C4-2B (cell line): ENCODE measurements at regions not wholly inside any gene's neighbourhood (a gene's known extent, or its start where the extent isn't known, plus 50 kb on each side); places are given as distances from the start of the nearest gene placed in this dataset.

Experiments
- ZFX ChIP-seq: fragments of 450-650 bp; IDR thresholded peaks from 2 replicates; pipeline ENCODE4 v1.6.1; 2017
- TF ChIP-seq, protein P1 (sequence below): fragments of 450-650 bp; conservative IDR thresholded peaks from 2 replicates; pipeline ENCODE4 v1.5.1; 2017; ENCODE audit warnings: mild to moderate bottlenecking

DNA sequence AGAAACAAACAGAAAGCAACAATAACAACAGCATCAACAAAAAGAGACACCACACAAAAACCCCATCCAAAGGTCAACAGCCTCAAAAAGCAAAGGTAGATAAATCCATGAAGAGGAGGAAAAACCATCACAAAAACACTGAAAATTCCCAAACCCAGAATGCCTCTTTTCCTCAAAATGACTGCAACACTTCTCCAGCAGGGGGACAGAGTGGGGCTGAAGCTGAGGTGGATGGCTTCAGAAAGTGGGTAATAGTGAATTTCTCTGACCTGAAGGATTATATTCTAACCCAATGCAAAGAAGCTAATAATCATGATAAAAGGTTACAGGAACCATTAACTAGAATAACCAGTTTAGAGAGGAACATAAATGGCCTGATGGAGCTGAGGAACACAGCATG lies 888.2 kb downstream of the RAB28 start:
- TF ChIP-seq, protein P1, sequence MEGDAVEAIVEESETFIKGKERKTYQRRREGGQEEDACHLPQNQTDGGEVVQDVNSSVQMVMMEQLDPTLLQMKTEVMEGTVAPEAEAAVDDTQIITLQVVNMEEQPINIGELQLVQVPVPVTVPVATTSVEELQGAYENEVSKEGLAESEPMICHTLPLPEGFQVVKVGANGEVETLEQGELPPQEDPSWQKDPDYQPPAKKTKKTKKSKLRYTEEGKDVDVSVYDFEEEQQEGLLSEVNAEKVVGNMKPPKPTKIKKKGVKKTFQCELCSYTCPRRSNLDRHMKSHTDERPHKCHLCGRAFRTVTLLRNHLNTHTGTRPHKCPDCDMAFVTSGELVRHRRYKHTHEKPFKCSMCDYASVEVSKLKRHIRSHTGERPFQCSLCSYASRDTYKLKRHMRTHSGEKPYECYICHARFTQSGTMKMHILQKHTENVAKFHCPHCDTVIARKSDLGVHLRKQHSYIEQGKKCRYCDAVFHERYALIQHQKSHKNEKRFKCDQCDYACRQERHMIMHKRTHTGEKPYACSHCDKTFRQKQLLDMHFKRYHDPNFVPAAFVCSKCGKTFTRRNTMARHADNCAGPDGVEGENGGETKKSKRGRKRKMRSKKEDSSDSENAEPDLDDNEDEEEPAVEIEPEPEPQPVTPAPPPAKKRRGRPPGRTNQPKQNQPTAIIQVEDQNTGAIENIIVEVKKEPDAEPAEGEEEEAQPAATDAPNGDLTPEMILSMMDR, result no peak; the same call in 1 of the 2 replicates
- no peak for TF ChIP-seq ZFX
